ENCODE measurements at regions not wholly inside any gene's neighbourhood (a gene's known extent, or its start where the extent isn't known, plus 50 kb on each side); places are given as distances from the start of the nearest gene placed in this dataset.

DNA sequence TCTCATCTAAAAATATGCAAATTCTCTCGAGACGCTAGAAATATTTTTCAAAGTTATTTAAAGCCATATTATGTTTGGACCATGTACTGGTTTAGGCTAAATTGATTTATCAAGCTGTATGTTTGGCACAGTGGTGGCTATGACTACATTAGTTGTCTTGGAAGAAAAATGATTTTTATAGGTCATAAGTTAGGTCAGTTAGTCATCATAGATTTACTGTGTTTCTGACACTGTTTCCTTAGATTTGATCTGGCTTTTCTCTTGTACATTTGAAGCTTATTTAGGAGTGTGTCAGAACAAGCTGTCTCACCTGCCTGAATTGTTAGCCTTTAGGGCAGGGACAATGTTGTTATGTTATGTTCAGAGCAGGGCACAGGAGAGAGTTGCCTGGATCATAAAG lies 161.1 kb upstream of the FBXO33 start:
- no peaks in the 10 kb centered on the region for H3K9me3 ChIP-seq (ENCODE audit: low read length)
- CTCF ChIA-PET (ENCODE audit: low intra/inter-chr PET ratio, low total read pairs) = no interaction called here
- H3K27me3 ChIP-seq (ENCODE audit: control insufficient read depth in 1 of 2, insufficient read depth in 2 of 2, low read length in 2 of 2) = no peaks in the 10 kb centered on the region
- no peak for DNase-seq (ENCODE audit: low spot score)
- no peak overlapping the region for H3K27ac ChIP-seq (ENCODE audit: extremely low read length, insufficient read depth, low read length)
- ATAC-seq = no peak
- TF ChIP-seq PHF8 (CRISPR knock-in tag; IDR thresholded peaks at IDR 0.05) (no peak), ETV6 (CRISPR knock-in tag; conservative IDR thresholded peaks at IDR 0.05) (no peak), NFYB (CRISPR knock-in tag; IDR thresholded peaks at IDR 0.05) (no peak), ZNF317 (CRISPR knock-in tag; IDR thresholded peaks at IDR 0.05) (no peak), ZNF232 (CRISPR knock-in tag; IDR thresholded peaks at IDR 0.05; ENCODE audit: borderline replicate concordance) (no peak), NR2F6 (IDR thresholded peaks at IDR 0.05) (no peak), NR2F6 (CRISPR knock-in tag; IDR thresholded peaks at IDR 0.05) (no peak), MBD4 (IDR thresholded peaks at IDR 0.05; ENCODE audit: borderline replicate concordance, low read length) (no peak), ZNF367 (CRISPR knock-in tag; IDR thresholded peaks at IDR 0.05; ENCODE audit: borderline replicate concordance) (no peak), ZSCAN31 (CRISPR knock-in tag; IDR thresholded peaks at IDR 0.05; ENCODE audit: low read depth) (no peak), POLR2AphosphoS5 (IDR thresholded peaks at IDR 0.05; ENCODE audit: low read depth, low read length) (no peak)
- TF ChIP-seq, protein P1, sequence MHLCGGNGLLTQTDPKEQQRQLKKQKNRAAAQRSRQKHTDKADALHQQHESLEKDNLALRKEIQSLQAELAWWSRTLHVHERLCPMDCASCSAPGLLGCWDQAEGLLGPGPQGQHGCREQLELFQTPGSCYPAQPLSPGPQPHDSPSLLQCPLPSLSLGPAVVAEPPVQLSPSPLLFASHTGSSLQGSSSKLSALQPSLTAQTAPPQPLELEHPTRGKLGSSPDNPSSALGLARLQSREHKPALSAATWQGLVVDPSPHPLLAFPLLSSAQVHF (CRISPR knock-in tag; IDR thresholded peaks at IDR 0.05) = no peak
- H4K20me1 ChIP-seq (ENCODE audit: insufficient read depth, low read length) = no peaks in the 10 kb centered on the region
- POLR2A ChIA-PET = no interaction called here
- no peak overlapping the region for H3K9ac ChIP-seq (ENCODE audit: insufficient read depth, low read depth, low read length)
- 31% methylated on average over 2 of the region's 2 CpGs for WGBS (ENCODE audit: low lambda C conversion rate)
- H3K4me1 ChIP-seq (ENCODE audit: insufficient read depth, low read length) = no peaks in the 10 kb centered on the region
- H3K4me3 ChIP-seq (replicated peaks in 1 of 3; ENCODE audit: insufficient read depth in 1 of 3, low read depth in 2 of 3, low read length in 3 of 3) = no peak overlapping the region
- no peak overlapping the region for H3K4me2 ChIP-seq (ENCODE audit: low read depth, low read length)
- BruUV-seq (replicated peaks) = no TSS peak
- in situ Hi-C loops (cut with HindIII; ENCODE audit: extremely low pct_ligation_motif_present, low pct_unique_long_range_greater_than_20kb) (no loop called here), intact Hi-C loops (cut with micrococcal nuclease; ENCODE audit: unreplicated experiment) (no loop called here)
- H2AFZ ChIP-seq (ENCODE audit: low read length) = no peak overlapping the region
- H3K79me2 ChIP-seq (ENCODE audit: insufficient read depth, low read length) = no peaks in the 10 kb centered on the region
- no peak for FAIRE-seq
- no peaks in the 10 kb centered on the region for H3K36me3 ChIP-seq (replicated peaks in 1 of 2; ENCODE audit: control insufficient read depth in 1 of 2, insufficient read depth in 2 of 2, low read length in 2 of 2)

All from HepG2 (cell line).